HEK293 (cell line): ENCODE measurements at regions not wholly inside any gene's neighbourhood (a gene's known extent, or its start where the extent isn't known, plus 50 kb on each side); places are given as distances from the start of the nearest gene placed in this dataset.
A peak's percentile ranks its signal among the peaks of the same experiment; 100 is the strongest.

Source experiments
- CTCF ChIA-PET: fragments of 350-600 bp; formaldehyde crosslinking; extraction: SDS; loops from one replicate; lab custom pipeline; 2021; ENCODE audit warnings: antibody characterized with exemption; lab: Yijun Ruan, JAX
- POLR2A ChIA-PET: fragments of 300-600 bp; formaldehyde crosslinking; extraction: SDS; loops from one replicate; lab custom pipeline; 2020; ENCODE audit warnings: antibody characterized with exemption, inconsistent platforms; lab: Yijun Ruan, JAX
- H3K27ac ChIP-seq: fragments of 200-500 bp; sonication (Bioruptor generic); 2 replicates; pipeline ENCODE4 v1.5.1; 2014; ENCODE audit warnings: low read depth, low read length, control low read depth, inconsistent platforms; ENCODE audit errors: extremely low read depth
- H3K36me3 ChIP-seq, 2 experiments: fragments of 200-500 bp in 1 of 2; sonication (Bioruptor generic) in 1 of 2; 1 replicate in 1 of 2; 2 replicates in 1 of 2; pipeline ENCODE4 v1.5.1; 2014 to 2017; ENCODE audit warnings: inconsistent platforms in 2 of 2, low read length in 2 of 2; ENCODE audit not compliant: control insufficient read depth in 2 of 2, insufficient read depth in 1 of 2
- H3K4me1 ChIP-seq: fragments of 200-500 bp; sonication (Bioruptor generic); 2 replicates; pipeline ENCODE4 v1.5.1; 2014; ENCODE audit warnings: mild to moderate bottlenecking, low read length, inconsistent platforms; ENCODE audit not compliant: control insufficient read depth, insufficient read depth
- H3K4me3 ChIP-seq: 2 replicates; pipeline ENCODE4 v1.5.1; 2011; ENCODE audit warnings: low read depth, mild to moderate bottlenecking, control low read depth, low read length, moderate library complexity
- H3K9me3 ChIP-seq: fragments of 200-500 bp; sonication (Bioruptor generic); 2 replicates; pipeline ENCODE4 v1.5.1; 2014; ENCODE audit warnings: low read depth, low read length, inconsistent platforms; ENCODE audit not compliant: control insufficient read depth, insufficient read depth
- CTCF ChIP-seq: fragments of 450-650 bp; formaldehyde crosslinking; IDR thresholded peaks from 2 replicates; pipeline ENCODE4 v1.5.1; 2016; ENCODE audit warnings: missing biosample characterization, missing genetic modification characterization
- HIC1 ChIP-seq: fragments of 450-650 bp; formaldehyde crosslinking; IDR thresholded peaks from 2 replicates; pipeline ENCODE4 v1.5.1; 2016; ENCODE audit warnings: missing biosample characterization, missing genetic modification characterization
- PBX3 ChIP-seq: sonication (generic); formaldehyde crosslinking; IDR thresholded peaks from 2 replicates; pipeline ENCODE4 v1.8.1; 2022; ENCODE audit warnings: mild to moderate bottlenecking, moderate library complexity, missing genetic modification reagents
- ZNF112 ChIP-seq: fragments of 450-650 bp; formaldehyde crosslinking; IDR thresholded peaks from 2 replicates; pipeline ENCODE4 v1.5.0; 2017; ENCODE audit warnings: missing biosample characterization, missing genetic modification characterization
- ZNF184 ChIP-seq: fragments of 450-650 bp; IDR thresholded peaks from 2 replicates; pipeline ENCODE4 v1.5.1; 2018; ENCODE audit warnings: missing biosample characterization, mild to moderate bottlenecking, missing genetic modification characterization
- ZNF335 ChIP-seq: fragments of 450-650 bp; formaldehyde crosslinking; conservative IDR thresholded peaks from 2 replicates; pipeline ENCODE4 v1.5.1; 2016; ENCODE audit warnings: missing biosample characterization, missing genetic modification characterization
- ZNF654 ChIP-seq: fragments of 450-650 bp; formaldehyde crosslinking; IDR thresholded peaks from 2 replicates; pipeline ENCODE4 v1.5.1; 2016; ENCODE audit warnings: low read depth, missing biosample characterization, missing genetic modification characterization
- ZNF660 ChIP-seq: fragments of 450-650 bp; IDR thresholded peaks from 2 replicates; pipeline ENCODE4 v1.5.1; 2018; ENCODE audit warnings: missing biosample characterization, mild to moderate bottlenecking, missing genetic modification characterization
- TF ChIP-seq, protein P1 (sequence below): fragments of 450-650 bp; formaldehyde crosslinking; IDR thresholded peaks from 2 replicates; pipeline ENCODE4 v1.5.1; 2016; ENCODE audit warnings: missing biosample characterization, missing genetic modification characterization, low read depth
- TF ChIP-seq, protein P2 (sequence below): fragments of 450-650 bp; formaldehyde crosslinking; IDR thresholded peaks from 2 replicates; pipeline ENCODE4 v1.5.1; 2016; ENCODE audit warnings: missing biosample characterization, missing genetic modification characterization
- TF ChIP-seq, protein P3 (sequence below): fragments of 450-650 bp; formaldehyde crosslinking; IDR thresholded peaks from 2 replicates; pipeline ENCODE4 v1.5.1; 2016; ENCODE audit warnings: missing biosample characterization, missing genetic modification characterization, borderline replicate concordance

GRCh38 chrX:140572724-140573123, 67.9 kb upstream of the SOX3 start:
- Histone ChIP-seq H3K36me3 (no peaks in the 10 kb centered on the region), H3K4me3 (no peak overlapping the region), H3K9me3 (no peaks in the 10 kb centered on the region), H3K4me1 (no peaks in the 10 kb centered on the region), H3K27ac (no peak overlapping the region)
- TF ChIP-seq CTCF (tag by site-specific recombination) (peak; percentile 62), ZNF112 (tag by site-specific recombination) (no peak), HIC1 (tag by site-specific recombination) (no peak), ZNF654 (tag by site-specific recombination) (peak; percentile 42; the same call in 1 of the 2 replicates)
- ChIA-PET CTCF (interaction anchor here (0.6 to 3.5 kb wide), 35 partner anchors 9 to 520 kb away, joined by 3 to 21 read pairs (median 4); no protein-coding TSS in a partner anchor), POLR2A (no interaction called here)

DNA sequence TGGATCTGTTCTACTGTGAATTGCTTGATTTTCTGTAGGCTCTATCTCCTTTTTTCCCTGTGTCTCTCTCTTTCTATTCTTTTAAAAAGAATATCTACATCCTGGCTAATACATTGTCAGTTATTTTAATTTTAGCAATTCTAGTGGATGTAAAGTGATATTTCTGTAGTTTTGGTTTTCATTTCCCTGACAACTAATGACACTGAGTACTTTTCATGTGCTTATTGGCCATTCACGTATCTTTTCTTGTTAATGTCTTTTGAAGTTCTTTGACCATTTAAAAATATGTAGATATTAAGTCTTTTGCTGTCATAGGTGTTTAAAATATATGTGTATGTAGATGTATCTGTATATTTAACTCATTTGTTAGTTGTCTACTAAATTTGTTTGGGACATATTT, 59.0 kb upstream of the SOX3 start:
- no peak for TF ChIP-seq ZNF335 (tag by site-specific recombination)
- TF ChIP-seq ZNF184 (tag by site-specific recombination): no peak
- no peak for TF ChIP-seq HIC1 (tag by site-specific recombination)
- TF ChIP-seq, protein P1, sequence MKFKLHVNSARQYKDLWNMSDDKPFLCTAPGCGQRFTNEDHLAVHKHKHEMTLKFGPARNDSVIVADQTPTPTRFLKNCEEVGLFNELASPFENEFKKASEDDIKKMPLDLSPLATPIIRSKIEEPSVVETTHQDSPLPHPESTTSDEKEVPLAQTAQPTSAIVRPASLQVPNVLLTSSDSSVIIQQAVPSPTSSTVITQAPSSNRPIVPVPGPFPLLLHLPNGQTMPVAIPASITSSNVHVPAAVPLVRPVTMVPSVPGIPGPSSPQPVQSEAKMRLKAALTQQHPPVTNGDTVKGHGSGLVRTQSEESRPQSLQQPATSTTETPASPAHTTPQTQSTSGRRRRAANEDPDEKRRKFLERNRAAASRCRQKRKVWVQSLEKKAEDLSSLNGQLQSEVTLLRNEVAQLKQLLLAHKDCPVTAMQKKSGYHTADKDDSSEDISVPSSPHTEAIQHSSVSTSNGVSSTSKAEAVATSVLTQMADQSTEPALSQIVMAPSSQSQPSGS (tag by site-specific recombination): no peak
- TF ChIP-seq, protein P2, sequence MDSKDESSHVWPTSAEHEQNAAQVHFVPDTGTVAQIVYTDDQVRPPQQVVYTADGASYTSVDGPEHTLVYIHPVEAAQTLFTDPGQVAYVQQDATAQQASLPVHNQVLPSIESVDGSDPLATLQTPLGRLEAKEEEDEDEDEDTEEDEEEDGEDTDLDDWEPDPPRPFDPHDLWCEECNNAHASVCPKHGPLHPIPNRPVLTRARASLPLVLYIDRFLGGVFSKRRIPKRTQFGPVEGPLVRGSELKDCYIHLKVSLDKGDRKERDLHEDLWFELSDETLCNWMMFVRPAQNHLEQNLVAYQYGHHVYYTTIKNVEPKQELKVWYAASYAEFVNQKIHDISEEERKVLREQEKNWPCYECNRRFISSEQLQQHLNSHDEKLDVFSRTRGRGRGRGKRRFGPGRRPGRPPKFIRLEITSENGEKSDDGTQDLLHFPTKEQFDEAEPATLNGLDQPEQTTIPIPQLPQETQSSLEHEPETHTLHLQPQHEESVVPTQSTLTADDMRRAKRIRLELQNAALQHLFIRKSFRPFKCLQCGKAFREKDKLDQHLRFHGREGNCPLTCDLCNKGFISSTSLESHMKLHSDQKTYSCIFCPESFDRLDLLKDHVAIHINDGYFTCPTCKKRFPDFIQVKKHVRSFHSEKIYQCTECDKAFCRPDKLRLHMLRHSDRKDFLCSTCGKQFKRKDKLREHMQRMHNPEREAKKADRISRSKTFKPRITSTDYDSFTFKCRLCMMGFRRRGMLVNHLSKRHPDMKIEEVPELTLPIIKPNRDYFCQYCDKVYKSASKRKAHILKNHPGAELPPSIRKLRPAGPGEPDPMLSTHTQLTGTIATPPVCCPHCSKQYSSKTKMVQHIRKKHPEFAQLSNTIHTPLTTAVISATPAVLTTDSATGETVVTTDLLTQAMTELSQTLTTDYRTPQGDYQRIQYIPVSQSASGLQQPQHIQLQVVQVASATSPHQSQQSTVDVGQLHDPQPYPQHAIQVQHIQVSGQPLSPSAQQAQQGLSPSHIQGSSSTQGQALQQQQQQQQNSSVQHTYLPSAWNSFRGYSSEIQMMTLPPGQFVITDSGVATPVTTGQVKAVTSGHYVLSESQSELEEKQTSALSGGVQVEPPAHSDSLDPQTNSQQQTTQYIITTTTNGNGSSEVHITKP (tag by site-specific recombination): no peak
- no peak for TF ChIP-seq PBX3
- no peak for TF ChIP-seq ZNF660 (tag by site-specific recombination)
- TF ChIP-seq, protein P3, sequence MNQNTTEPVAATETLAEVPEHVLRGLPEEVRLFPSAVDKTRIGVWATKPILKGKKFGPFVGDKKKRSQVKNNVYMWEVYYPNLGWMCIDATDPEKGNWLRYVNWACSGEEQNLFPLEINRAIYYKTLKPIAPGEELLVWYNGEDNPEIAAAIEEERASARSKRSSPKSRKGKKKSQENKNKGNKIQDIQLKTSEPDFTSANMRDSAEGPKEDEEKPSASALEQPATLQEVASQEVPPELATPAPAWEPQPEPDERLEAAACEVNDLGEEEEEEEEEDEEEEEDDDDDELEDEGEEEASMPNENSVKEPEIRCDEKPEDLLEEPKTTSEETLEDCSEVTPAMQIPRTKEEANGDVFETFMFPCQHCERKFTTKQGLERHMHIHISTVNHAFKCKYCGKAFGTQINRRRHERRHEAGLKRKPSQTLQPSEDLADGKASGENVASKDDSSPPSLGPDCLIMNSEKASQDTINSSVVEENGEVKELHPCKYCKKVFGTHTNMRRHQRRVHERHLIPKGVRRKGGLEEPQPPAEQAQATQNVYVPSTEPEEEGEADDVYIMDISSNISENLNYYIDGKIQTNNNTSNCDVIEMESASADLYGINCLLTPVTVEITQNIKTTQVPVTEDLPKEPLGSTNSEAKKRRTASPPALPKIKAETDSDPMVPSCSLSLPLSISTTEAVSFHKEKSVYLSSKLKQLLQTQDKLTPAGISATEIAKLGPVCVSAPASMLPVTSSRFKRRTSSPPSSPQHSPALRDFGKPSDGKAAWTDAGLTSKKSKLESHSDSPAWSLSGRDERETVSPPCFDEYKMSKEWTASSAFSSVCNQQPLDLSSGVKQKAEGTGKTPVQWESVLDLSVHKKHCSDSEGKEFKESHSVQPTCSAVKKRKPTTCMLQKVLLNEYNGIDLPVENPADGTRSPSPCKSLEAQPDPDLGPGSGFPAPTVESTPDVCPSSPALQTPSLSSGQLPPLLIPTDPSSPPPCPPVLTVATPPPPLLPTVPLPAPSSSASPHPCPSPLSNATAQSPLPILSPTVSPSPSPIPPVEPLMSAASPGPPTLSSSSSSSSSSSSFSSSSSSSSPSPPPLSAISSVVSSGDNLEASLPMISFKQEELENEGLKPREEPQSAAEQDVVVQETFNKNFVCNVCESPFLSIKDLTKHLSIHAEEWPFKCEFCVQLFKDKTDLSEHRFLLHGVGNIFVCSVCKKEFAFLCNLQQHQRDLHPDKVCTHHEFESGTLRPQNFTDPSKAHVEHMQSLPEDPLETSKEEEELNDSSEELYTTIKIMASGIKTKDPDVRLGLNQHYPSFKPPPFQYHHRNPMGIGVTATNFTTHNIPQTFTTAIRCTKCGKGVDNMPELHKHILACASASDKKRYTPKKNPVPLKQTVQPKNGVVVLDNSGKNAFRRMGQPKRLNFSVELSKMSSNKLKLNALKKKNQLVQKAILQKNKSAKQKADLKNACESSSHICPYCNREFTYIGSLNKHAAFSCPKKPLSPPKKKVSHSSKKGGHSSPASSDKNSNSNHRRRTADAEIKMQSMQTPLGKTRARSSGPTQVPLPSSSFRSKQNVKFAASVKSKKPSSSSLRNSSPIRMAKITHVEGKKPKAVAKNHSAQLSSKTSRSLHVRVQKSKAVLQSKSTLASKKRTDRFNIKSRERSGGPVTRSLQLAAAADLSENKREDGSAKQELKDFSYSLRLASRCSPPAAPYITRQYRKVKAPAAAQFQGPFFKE (tag by site-specific recombination): no peak
- no peaks in the 10 kb centered on the region; the same call in 1 of the 2 replicates for H3K9me3 ChIP-seq
- no peaks in the 10 kb centered on the region for H3K36me3 ChIP-seq
- no peak overlapping the region for H3K27ac ChIP-seq
- ChIA-PET CTCF (interaction anchor here (0.7 kb wide), 1 partner anchor 9 kb away, joined by 3 read pairs; no protein-coding TSS in a partner anchor), POLR2A (no interaction called here)
- no peak overlapping the region for H3K4me3 ChIP-seq
- H3K4me1 ChIP-seq: no peaks in the 10 kb centered on the region
